ENCODE measurements at regions not wholly inside any gene's neighbourhood (a gene's known extent, or its start where the extent isn't known, plus 50 kb on each side); places are given as distances from the start of the nearest gene placed in this dataset.

GRCh38 chr2:64787698-64788097 is 134.0 kb upstream of the SERTAD2 start:
- no peak for TF ChIP-seq CTCF (IDR thresholded peaks at IDR 0.05; ENCODE audit: extremely low read depth in 1 of 2, insufficient read depth in 1 of 2, low read depth in 1 of 2, low read length in 2 of 2)
- no peak for TF ChIP-seq POLR2A (IDR thresholded peaks at IDR 0.05; ENCODE audit: low read depth, low read length)

Data from endothelial cell of umbilical vein (primary cell).